GM18868 (cell line): ENCODE measurements at regions not wholly inside any gene's neighbourhood (a gene's known extent, or its start where the extent isn't known, plus 50 kb on each side); places are given as distances from the start of the nearest gene placed in this dataset.
A peak's percentile ranks its signal among the peaks of the same experiment; 100 is the strongest.
"Not testable (repeated sequence)": the region's sequence is repeated elsewhere in the genome, so short reads cannot be mapped to it uniquely, and the experiment has no call there.

ENCODE experiments used
- ATAC-seq: cut with Tn5 transposase; IDR thresholded peaks from one replicate; pipeline ENCODE4 v1.9.1; 2021; ENCODE audit warnings: mild to moderate bottlenecking, moderate library complexity; ENCODE audit not compliant: unreplicated experiment

DNA sequence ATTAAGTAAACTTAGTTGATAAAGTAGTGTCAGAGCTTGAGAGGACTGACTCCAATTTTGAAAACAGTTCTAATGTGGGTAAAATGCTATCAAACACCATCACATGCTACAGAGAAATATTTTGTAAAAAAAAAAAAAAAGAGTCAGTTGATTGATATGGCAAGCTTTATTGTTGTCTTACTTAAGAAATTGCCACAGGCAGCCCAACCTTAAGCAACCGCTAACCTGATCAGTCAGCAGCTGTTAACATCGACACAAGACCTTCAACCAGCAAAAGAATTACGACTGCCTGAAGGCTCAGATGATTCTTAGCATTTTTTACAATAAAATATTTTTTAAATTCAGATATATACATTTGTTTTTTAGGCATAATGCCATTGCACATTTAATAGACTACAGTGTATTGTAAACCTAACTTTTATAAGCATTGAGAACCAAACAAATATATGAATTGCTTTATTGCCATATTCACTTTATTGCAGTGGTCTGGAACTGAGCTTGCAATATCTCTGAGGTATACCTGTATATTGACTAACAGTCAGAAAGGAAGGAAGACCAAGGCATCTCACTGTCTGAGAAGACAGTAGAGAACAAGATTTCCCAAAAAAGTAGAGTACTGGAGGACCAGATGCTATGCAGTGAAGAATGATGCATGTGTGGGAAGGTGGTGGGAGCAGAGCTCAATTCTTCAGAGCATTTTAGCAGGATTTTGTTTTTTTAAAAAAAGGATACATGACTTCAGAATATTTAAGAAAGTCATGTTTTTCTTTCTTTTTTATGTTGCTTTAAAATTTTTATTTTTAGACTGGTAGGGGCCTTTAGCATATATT, 973.8 kb upstream of the GYPC start:
- no peak for ATAC-seq

GRCh38 chr2:125684256-125684655, 971.7 kb upstream of the GYPC start:
- no peak for ATAC-seq

GRCh38 chr2:125684932-125685331, 971.0 kb upstream of the GYPC start:
- ATAC-seq = peak; percentile 53

GRCh38 chr2:125696560-125696959, 959.4 kb upstream of the GYPC start:
- no peak for ATAC-seq

- no peak for ATAC-seq
These were observed 957.7 kb upstream of the GYPC start for GRCh38 chr2:125698280-125698679.

DNA sequence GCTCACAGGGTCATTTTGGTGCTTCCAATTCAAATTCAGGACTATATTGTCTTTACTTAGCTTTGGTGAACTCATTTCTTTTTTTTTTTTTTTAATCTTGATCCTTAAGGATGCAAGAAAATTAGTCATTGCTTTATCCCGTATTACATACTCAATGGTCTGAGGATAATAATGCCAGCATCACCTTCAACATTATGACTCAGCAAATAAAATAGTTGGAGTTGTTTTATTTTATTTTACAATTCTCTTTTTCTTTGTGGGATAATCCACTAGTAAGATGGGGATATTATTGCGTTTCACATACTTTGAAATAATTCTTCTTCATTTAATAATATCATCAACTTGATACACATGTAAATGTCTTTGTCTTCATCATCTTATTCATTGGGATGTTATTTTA, 954.9 kb upstream of the GYPC start:
- no peak for ATAC-seq

DNA sequence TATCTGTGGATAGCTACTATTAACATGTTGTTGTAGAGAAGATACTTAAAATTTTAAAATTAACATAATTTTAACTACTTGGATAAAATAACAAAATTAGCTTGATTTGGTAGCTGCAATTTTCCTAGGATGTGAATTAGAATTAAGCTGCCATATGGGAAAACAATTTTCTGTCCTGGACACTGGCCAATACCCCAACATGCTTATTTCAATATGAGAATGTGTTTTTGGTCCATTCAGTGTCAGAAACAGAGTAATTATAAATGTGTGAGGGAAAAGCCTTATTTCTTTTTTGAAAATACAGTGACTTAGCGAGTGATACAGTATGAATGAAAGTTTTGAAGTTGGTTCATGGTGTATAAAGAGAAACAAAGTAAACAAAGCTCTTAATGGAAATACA, 948.3 kb upstream of the GYPC start:
- no peak for ATAC-seq

GRCh38 chr2:125710561-125710960, 945.4 kb upstream of the GYPC start:
- no peak for ATAC-seq

DNA sequence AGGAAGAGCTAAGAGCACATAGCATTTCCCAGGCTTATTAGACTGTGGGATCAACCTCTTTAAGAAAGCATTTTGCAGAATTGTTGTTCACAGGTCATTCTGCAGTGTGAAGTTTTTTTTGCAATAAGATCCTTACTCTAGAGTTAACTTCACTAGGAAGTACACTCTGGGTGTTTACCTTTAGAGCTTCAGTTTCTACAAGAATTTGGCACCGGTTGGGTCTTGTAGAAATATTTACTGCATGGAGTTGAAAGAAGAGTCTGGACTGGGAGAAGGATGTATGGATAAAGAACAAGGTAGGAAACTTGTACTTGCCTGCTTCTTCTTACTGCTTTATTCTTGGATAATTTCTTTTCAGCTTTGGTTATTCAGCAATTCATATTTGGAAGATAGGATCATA, 944.9 kb upstream of the GYPC start:
- no peak for ATAC-seq

DNA sequence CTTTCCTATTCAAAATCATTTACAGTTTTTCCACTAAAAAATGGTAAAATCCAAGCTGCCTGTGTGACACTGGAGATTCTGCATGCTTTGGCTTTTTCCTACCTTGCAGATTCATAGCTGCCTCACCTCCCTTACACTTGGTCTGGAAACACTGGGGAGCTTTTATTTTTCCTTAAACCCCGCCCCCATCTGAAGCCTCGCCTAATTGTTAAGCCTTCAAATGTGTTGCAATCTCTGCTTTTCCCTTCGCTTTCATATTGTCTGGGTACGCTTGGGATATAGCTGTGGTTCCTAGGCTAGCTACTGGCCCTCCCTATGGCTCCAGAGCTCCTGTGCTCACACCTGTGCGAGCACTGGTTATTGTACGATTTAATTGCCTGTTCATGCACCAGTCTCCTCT, 942.4 kb upstream of the GYPC start:
- ATAC-seq = no peak

GRCh38 chr2:125721072-125721721, 934.8 kb upstream of the GYPC start:
- no peak for ATAC-seq

- ATAC-seq = no peak
These were observed 925.0 kb upstream of the GYPC start for GRCh38 chr2:125730921-125731320.

DNA sequence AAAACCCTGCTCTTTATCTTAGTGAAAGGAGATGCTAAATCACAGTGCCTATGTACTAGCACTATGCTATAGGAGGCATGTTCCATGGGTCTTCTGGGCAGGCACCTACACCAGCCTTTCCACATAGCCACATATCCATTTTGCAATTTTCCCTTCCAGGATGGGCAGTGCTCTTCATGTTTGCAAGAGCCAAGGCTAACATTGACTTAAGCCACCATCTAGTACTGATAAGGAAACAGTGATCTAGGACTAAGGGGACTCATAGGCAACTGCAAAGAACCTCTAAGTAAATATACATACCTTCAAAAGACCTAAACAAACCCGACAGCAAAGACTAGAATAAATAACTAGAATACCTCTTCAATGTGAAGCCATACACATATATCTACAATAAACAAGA, 919.7 kb upstream of the GYPC start:
- no peak for ATAC-seq

DNA sequence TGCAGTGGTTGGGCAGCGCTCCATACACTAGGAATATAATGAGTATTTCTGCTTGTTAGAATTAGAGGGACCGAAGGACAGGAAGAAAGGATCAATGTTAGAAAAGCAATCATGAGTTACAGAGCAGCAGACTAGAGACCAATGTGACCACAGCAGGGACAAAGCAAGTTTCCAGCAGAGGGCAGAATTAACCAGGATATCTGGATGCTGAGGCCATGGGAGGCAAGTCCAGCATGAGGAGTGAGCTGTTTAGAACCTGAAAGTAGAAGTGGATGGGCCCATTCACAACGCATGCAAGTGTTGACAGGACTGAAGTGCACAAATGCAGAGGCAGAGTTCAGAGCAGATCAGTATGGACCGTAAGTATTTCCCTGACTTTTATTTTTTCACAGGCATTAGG, 910.4 kb upstream of the GYPC start:
- no peak for ATAC-seq

DNA sequence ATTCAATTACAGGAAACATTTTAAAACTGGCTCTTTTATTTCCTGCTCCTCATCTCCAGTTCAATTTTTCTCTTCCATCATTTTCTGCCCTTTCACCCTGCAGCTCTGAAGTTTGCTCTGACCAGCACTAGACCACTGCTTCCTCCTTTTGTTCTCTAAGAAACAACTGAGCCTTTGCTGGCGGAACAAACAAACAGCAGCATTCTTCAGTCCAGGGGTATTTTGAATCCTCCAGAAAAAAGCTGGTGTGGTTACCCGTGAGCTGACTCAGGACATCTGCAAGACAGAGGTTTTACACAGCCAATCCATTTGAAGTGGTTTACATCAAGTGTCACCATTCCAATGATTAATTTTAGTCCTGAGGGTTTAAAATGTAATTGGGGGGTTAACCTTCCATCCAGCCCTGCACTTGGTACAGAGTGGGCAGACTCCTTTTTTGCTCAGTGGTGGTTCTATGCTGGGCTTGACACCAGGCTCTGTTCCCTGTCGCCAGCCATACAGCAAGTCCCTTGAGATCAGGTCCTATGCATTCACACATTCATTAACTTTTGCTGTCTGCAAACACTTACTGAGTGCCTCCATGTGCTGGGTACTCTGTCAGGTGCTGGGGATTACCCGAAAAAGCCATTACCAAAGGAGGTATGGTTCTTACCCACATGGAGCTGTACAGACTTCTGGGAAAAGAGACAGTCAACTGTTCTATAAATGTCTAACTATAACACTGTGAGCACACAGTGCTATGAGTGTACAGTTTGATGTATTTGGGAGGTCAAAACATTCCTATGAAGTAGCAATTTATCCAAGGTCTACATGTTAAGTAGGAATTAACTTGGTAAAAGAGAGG, 909.4 kb upstream of the GYPC start:
- ATAC-seq = no peak

- no peak for ATAC-seq
These were observed 908.9 kb upstream of the GYPC start for GRCh38 chr2:125747165-125747425.

DNA sequence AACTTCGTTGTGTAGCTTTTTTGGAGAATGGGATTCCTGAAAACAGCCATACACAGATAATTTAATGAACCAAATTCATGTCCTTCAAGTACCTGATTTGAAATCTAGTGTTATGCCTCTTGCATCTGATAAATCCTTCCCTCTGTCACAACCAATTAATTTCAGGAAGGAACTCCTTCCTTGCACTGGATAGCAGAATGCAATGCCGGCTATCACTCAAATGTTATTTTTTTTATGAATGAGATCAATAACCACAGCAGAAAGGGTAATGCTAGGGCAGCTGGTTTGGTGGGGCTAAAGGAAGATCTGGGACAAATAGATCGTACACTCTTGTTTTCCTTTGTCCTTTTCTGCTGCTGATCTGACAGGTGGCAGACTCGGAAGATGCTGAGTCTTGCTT, 899.5 kb upstream of the GYPC start:
- ATAC-seq = no peak

- no peak for ATAC-seq
These were observed 859.2 kb upstream of the GYPC start for GRCh38 chr2:125796784-125797183.

- ATAC-seq = no peak
These were observed 858.8 kb upstream of the GYPC start for GRCh38 chr2:125797192-125797591.

- no peak for ATAC-seq
These were observed 833.2 kb upstream of the GYPC start for GRCh38 chr2:125822746-125823145.

DNA sequence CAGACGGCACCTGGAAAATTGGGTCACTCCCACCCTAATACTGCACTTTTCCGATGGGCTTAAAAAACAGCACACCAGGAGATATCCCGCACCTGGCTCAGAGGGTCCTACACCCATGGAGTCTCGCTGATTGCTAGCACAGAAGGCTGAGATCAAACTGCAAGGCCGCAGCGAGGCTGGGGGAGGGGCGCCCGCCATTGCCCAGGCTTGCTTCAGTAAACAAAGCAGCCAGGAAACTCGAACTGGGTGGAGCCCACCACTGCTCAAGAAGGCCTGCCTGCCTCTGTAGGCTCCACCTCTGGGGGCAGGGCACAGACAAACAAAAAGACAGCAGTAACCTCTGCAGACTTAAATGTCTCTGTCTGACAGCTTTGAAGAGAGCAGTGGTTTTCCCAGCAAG, 830.2 kb upstream of the GYPC start:
- not testable (repeated sequence) for ATAC-seq

- no peak for ATAC-seq
These were observed 818.8 kb upstream of the GYPC start for GRCh38 chr2:125837128-125837527.
